Fibroblast of skin of back (primary cell): ENCODE measurements at regions not wholly inside any gene's neighbourhood (a gene's known extent, or its start where the extent isn't known, plus 50 kb on each side); places are given as distances from the start of the nearest gene placed in this dataset.
A peak's percentile ranks its signal among the peaks of the same experiment; 100 is the strongest.
"Not testable (repeated sequence)": the region's sequence is repeated elsewhere in the genome, so short reads cannot be mapped to it uniquely, and the experiment has no call there.

Experiments used
- DNase-seq: peaks from one replicate; pipeline ENCODE4 v3.0.0-alpha.2; 2013

DNA sequence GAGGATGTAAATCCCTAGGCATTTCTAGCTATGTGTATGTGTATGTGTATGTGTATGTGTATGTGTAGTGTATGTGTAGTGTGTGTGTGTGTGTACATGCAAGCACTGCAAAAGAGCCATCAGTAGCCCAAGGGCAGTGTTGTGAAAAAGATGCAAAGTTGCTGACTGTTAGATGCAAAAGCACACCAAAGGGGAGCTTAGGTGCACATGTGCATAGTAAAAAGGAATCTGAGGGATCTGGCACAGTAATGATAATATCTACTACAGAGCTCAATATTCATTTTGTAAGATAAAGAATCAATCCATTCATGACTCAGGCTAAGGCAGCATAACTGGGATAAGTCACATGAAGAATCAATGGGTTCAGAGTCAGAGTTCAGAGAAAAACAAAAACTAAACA lies 80.2 kb downstream of the TMEM47 start:
- no peak for DNase-seq

DNA sequence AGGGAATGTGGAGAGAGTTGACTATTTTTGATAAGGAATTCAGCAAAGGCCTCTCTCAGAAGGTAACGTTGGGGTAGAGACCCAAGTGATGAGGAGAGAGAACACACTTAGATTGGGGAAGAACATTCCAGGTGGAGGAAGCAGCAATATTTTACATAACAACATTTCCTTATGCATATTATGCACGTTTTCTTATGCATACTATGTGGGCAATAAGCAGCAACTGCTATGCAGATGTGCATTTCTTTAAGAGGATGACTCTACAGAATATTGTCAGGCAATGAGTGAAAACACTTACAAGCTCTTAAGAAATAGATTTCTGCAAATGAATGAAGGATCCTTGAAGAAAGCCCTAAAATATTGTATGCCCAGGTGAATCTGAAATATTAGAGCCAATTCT lies 91.1 kb downstream of the TMEM47 start:
- no peak for DNase-seq

DNA sequence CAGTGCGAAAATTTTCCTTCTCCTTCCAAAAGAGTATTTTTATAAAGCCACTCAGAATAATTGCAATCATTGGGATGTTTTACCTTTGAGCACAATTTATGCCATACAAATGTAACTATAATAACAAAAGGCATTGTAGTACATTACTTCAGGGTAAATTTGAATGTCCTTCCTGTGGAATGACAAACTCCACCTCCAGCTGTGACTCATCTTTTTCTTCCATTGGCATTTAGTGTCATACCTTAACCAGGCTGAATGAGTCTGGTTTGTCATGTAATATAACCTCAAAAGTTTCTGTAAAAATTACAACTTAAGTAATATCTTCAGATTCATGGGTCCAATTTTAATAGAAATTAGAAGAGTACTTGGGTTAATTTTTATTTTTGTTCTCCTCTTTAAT lies 93.3 kb downstream of the TMEM47 start:
- DNase-seq = peak; percentile 9

DNA sequence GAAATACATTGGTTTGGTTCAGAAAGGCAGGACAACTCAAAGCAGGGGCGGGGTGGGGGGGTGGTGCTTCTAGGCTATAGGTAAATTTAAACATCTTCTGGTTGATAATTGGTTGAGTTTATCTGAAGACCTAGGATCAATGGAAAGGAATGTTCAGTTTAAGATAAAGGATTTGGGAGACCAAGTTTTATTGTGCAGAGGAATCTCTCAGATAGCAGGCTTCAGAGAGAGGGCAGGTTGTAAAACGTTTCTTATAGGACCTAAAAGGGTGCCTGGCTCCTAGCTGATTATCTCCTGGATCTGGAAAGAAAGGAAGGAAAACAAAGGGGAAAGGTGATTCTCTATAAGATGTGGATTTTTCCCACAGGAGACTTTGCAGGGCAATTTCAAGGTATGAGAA lies 94.0 kb downstream of the TMEM47 start:
- no peak for DNase-seq

DNA sequence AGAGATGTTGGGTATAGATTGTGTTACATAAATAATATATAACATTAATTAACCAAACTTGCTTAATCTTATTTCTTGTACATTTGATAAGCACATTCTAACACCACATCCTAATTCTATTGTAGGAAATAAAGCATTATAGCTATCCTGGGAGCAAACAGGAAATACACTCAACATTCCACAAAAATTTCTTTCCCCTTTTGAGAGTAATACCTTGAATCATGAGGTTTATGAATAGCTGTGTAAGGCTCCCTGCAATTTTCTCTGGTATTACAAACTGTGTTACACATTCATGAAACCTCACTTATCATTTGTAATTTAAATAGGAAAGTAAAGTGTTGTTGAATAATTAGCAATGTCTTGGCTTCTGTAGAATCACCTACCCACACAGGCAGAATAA lies 95.1 kb downstream of the TMEM47 start:
- DNase-seq = no peak

DNA sequence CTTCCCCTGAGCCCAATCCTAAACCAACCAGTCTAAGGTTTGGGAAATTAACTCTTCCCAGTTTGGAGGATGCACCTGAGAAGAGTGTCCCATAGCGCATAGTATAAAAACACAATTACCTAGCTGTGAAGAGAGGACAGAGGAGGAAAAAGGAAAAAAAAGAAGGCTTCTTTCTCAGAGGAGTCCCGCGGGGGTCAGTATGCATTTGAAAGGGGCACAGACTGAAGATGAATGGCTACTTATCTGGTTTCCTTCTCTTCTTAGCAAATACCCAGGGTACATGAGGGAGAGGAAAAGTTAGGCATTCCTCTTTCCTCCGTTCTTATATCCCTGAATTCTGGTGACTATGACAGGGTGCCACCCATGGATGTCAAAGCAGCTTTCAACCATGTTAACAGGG lies 96.9 kb downstream of the TMEM47 start:
- DNase-seq = no peak

DNA sequence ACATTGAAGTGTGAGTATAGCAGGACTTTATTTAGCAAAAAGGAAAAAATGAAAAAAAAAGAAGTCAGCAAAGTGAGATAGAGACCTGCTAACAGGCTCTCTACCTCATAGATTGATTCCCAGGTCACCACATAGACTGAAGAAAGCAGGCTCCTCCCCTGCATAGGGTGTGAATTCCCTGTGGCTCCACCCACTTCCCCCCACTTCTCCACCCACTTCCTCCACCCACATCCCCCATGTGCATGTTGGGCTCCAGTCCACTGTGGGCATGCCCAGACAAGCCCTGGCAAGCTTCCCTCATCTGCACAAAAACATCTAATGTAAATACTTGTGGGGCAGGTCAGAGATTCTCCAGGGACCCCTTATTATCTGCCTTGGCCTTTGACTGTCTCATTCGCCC lies 97.8 kb downstream of the TMEM47 start:
- DNase-seq = peak; percentile 5

DNA sequence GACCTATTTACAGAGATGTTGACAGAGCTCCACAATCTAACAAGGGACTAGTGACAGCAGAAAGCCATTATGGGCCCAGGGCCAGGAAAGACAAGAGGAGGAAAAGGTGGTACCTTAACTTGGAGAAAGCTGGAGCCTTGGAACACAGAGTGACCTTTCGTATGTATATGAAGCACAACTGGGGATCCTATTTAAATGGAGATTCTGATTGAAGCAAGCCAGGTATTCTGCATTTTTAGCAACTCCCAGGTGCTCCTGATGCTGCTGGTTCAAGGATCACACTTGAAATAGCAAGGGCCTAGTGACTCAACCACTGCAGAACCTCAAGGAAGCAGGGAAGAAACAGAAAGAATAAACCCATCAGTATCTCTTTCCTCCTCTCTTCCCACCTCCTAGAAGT lies 99.4 kb downstream of the TMEM47 start:
- DNase-seq = no peak

DNA sequence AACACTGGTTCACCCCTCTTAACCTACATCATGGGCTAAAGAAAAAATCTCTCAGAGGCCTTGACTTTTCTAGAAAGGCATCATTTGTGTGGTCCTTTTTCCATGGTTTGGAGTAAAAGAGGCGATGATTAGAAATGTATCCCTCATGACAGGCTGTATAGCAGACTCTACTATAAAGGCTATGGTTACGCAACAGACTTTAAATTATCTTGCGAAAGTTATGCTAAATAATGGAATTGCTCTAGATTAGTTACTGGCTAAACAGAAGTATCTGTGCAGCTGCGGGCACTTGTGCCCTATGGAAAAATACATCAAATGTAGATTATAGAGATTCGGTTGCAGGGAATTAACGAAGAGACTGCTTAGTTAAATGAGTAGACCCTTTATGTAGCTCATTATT lies 101.6 kb downstream of the TMEM47 start:
- no peak for DNase-seq

DNA sequence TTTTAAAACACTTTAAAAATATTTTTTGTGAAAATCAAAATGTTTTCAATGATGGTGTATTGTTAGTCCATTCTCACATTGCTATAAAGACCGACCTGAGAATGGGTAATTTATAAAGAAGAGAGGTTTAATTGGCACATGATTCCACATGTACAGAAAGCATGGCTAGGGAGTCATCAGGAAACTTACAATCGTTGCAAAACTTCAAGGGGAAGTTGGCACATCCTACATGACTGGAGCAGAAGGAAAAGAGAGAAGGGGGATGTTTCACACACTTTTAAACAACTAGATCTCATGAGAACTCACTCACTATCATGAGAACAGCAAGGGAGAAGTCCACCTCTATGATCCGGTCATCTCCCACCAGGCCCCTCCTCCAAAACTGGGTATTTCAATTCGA lies 110.7 kb downstream of the TMEM47 start:
- no peak for DNase-seq

DNA sequence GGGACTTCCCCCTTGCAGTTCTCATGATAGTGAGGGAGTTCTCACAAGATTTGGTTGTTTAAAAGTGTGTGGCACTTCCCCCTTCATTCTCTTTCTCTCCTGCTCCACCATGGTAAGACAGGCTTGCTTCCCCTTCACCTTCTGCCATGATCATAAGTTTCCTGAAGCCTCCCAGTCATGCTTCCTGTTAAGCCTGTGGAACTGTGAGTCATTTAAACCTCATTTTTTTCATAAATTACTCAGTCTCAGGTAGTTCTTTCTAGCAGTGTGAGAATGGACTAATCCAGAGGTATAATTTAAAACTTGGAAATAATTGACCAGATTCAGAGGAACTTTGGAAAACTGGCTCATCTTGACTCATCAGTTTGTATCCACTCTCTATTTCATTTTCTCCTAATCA lies 129.0 kb downstream of the TMEM47 start:
- no peak for DNase-seq

DNA sequence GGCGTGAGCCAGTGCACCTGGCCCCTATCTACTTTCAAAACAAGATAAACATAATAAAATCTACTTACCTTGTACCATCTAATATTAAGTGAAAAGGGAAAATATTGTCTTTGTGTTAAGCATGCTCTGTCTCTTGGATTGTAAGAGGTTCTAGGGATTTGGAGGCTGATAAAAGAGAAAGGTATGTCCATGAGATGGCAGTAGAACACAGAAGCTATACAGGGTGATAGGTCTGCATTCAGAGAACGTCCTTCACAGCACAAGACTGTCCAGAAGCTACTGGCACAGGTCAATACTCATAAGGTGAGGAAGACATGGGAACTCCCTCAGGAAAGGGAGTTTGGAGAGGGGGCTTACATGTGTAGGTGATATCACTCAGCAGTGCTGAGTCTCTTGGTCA lies 135.5 kb downstream of the TMEM47 start:
- DNase-seq = no peak

DNA sequence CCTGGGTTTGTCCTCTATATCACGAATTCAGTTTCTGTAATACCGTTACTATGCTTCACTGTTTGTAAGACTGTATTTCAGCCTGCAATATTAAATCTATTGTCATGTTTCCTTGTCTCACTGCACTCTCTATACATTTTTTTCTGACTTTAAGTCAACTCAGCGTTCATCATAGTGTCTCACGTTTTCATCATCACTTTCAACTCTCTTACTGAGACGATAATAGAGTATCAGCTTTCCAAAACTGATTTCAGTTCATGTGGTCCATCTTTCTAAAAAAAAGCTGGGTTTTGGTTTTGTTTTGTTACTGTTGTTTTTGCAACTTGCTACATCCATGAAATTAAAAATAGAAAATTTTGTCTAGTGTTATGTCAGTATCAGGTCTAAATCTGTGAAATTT lies 147.7 kb downstream of the TMEM47 start:
- no peak for DNase-seq

DNA sequence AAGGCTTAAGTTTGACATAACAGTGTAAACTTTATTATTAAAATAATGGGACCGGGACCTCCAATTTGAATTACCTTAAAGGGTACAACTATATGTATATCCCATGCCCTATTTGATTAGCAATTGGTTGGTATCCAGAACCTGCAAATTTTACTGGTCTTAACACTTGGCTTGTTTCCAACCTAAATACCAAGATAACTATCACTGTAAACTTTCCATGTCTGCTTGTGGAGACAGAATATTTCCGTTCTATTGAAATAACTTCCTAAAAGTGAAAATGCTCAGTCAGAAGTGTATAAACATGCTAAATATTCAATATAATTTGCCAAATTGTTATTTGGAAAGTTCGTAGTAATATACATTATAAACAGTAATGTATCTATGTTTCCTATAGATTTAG lies 154.0 kb downstream of the TMEM47 start:
- DNase-seq = no peak

DNA sequence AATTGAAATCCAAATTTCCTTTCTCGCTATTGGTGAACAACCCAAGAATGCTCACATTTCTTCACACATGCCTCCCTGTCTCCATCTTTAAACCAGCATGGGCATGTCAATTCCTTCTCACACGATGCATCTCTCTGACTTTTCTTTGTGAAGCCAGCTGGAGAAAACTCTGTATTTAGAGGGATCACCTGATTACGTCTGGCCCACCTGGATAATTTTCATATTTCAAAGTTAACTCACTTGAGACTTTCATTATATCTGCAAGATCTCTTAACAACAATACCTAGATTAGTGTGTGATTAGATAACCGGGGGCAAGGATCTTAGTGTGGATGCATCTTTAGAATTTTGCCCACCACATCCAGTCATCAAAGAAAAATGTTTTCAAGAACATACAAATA lies 164.0 kb downstream of the TMEM47 start:
- DNase-seq = no peak

DNA sequence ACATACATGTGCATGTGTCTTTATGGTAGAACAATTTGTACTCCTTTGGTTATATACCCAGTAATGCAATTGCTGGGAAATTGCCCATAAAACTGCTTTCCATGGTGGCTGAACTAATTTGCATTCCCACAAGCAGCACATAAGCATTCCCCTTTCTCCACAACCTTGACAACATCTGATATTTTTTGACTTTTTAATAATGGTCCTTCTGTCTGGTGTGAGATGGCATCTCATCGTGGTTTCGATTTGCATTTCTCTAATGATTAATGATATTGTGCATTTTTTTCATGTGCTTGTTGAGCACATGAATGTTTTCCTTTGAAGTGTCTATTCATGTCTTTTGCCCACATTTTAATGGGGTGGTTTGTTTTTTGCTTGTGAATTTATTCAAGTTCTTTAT lies 166.0 kb downstream of the TMEM47 start:
- DNase-seq = no peak

DNA sequence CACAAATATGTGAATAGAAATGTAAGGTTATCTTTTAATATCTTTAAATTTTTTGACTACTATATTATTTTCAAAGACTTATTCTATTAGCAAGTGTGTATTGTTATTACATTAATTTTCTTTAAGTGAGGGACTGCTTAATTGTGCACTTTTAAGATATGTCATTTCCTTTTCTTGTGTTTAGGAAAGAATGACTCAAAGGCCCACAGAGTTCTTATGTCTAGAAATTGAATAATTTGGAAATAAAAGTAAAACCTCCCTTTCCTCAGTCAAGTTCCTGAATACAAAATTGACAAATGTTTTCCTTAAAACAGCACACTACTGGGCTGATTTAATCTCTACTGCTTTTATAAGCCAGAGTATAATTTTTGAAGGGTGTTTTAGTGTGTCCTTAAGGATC lies 169.7 kb downstream of the TMEM47 start:
- DNase-seq = no peak

DNA sequence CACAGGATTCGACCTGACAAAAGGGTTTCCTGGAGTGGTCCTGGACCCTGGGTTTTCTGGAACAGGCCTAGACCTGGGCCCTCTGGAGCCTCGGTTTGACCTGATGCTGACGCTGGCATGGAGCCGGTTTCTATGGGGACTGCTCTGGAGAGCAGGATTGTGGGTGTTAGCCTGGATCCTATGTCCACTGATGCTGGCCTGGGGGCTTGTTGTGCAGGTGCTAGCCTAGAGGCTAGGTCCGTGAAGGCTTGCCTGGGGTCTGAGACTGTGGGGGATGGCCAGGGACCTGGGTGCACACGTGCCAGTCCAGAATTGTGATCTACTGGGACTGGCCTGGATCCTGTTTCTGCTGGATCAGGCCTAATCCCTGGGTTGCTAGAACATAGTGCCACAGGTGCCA lies 173.1 kb downstream of the TMEM47 start:
- no peak for DNase-seq

DNA sequence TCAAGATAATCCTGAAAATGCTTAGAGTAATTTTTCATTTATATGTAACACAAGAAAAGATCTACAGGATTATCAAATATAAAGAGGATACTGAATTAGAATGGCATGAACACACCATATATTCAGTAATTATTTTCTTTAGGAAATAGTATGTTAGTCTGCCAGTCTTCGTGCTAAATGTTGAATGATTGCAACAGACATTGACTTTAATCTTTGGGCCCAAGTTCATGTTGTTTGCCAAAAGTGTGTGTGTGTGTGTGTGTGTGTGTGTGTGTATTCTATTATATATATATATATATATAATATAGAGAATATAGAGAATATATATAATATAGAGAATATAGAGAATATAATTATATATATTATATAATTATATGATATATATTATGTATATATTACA lies 186.6 kb downstream of the TMEM47 start:
- DNase-seq = no peak

DNA sequence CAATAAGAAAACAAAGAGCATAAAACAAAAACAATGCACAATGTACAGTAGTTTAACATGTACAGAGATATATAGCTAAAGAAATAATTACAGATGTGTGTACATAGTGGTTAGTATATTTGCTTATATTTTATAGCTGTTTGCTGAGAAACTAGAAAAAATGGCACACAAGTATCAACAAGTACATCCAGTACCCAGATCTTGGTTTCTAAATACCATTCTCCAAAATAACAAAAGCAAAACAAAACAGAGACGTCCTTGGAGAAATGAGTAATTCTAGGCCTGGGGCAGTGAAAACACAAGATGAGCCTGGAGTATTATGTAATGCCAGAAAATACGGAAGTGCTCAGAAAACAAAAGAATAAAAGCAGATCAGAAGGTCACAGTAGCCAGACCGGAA lies 189.6 kb downstream of the TMEM47 start:
- no peak for DNase-seq

DNA sequence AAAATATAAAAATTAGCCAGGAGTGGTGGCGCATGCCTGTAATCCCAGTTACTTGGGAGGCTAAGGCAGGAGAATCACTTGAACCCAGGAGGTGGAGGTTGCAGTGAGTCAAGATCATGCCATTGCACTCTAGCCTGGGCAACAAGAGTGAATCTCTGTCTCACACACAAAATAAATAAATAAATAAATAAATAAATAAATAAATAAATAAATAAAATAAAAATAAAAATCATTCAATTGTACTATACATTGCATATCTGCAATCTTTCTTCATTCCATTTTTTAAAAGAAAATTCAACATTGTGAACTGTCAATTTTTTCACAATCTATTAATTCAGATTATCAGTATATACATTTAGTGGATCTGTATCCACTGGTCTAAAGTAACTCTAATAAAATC lies 193.9 kb downstream of the TMEM47 start:
- DNase-seq = not testable (repeated sequence)

DNA sequence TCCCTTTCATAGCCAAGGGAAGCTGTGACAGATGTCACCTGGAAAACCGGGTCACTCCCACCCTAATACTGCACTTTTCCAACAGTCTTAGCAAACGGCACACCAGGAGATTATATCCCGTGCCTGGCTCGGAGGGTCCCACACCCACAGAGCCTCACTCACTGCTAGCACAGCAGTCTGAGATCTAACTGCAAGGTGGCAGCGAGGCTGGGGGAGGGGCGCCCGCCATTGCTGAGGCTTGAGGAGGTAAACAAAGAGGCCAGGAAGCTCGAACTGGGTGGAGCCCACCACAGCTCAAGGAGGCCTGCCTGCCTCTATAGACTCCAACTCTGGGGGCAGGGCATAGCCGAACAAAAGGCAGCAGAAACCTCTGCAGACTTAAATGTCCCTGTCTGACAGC lies 199.2 kb downstream of the TMEM47 start:
- DNase-seq = not testable (repeated sequence)

DNA sequence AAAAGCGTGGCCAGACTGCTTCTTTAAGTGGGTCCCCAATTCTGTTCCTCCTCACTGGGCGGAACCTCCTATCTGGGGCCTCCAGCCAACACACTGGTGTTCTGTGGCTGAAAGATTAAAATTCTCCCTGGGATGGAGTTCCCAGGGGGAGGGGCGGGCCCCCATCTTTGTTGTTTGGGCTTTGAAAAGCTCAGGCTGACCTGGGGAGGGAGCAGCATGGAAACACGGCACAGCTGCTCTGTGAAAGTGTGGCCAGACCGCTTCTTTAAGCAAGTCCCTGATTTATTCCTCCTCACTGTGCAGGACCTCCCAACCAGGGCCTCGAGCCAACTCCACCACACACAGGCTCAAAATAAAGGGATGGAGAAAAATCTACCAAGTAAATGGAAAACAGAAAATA lies 219.5 kb downstream of the TMEM47 start:
- no peak for DNase-seq

DNA sequence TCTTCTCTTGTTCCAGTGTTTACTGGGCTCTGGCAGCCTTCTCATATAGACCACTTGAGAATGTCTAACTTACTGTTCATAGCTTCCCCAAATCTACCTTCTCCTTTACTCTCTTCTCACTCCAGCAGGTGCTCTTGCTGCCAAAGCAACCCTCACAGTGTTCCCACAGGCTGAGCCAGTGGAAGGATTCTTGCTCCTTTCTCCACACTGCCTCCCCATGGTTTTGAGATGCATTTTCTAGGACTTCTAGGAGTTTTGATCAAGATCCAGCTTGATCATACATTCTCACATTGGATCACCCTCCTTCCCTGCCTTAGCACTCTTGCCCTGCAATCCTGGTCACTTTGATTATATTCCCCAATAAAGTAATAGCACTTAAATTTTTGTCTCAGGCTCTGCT lies 230.8 kb downstream of the TMEM47 start:
- DNase-seq = peak; percentile 0

DNA sequence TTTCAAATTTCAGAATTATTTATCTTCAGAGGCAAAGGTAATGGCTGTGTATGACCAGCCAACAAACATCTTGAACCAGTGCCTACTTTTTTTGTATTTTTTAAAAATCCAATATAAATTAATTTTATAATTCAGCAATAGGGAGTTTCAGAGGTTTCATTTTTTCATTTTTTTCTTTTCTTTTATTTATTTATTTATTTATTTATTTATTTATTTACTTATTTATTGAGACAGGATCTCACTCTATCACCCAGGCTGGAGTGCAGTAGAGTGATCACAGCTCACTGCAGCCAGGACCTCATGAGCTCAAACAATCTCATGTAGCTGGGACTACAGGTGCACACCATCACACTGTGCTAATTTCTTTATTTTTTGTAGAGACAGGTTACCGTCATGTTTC lies 250.5 kb downstream of the TMEM47 start:
- DNase-seq = no peak
